ENCODE measurements at regions not wholly inside any gene's neighbourhood (a gene's known extent, or its start where the extent isn't known, plus 50 kb on each side); places are given as distances from the start of the nearest gene placed in this dataset.

DNA sequence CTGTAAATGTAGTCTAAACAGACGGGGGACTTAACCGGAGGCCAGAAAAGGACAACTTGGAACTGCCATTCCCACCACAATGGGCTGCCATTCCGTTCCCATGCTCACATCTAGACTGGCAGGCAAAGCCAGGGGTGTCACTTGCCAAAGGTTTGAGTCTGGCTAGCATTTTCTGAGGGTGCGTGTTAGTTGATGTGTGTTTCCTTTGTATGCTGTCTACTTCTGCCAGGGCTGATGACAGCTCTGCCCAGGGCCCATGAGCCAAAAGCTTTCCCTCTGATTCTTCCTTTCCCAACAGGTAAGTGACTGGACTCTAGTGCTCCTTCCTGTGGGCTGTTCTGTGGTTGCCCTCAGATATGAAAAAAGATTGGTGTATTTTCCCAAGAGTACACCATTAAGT lies 68.0 kb downstream of the ZNF608 start:
- no peaks in the 10 kb centered on the region for H3K9me3 ChIP-seq
- H3K4me1 ChIP-seq, result peaks cover 5 to 54% (median 33%) of the 10 kb centered on the region in 12 donors
- TF ChIP-seq, protein P1, sequence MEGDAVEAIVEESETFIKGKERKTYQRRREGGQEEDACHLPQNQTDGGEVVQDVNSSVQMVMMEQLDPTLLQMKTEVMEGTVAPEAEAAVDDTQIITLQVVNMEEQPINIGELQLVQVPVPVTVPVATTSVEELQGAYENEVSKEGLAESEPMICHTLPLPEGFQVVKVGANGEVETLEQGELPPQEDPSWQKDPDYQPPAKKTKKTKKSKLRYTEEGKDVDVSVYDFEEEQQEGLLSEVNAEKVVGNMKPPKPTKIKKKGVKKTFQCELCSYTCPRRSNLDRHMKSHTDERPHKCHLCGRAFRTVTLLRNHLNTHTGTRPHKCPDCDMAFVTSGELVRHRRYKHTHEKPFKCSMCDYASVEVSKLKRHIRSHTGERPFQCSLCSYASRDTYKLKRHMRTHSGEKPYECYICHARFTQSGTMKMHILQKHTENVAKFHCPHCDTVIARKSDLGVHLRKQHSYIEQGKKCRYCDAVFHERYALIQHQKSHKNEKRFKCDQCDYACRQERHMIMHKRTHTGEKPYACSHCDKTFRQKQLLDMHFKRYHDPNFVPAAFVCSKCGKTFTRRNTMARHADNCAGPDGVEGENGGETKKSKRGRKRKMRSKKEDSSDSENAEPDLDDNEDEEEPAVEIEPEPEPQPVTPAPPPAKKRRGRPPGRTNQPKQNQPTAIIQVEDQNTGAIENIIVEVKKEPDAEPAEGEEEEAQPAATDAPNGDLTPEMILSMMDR (IDR thresholded peaks at IDR 0.05), result no peak
- no peak for TF ChIP-seq POLR2A (IDR thresholded peaks at IDR 0.05)
- intact Hi-C loops (cut with DNase I), result no loop called here
- ATAC-seq, result peak; percentile 70 to 88 (median 80)
- no peak overlapping the region for H3K4me3 ChIP-seq
- H3K36me3 ChIP-seq, result no peaks in the 10 kb centered on the region
- H3K27me3 ChIP-seq, result no peaks in the 10 kb centered on the region
- 52 to 63% (median 56%) methylated on average over 4 of the region's 4 CpGs for WGBS, 4 donors
- H3K27ac ChIP-seq, result peak overlapping the region in 9 of 12 donors; percentile 17 to 71 (median 51)
- DNase-seq, result peak in 4 of 5 donors; percentile 30 to 61 (median 50)

DNA sequence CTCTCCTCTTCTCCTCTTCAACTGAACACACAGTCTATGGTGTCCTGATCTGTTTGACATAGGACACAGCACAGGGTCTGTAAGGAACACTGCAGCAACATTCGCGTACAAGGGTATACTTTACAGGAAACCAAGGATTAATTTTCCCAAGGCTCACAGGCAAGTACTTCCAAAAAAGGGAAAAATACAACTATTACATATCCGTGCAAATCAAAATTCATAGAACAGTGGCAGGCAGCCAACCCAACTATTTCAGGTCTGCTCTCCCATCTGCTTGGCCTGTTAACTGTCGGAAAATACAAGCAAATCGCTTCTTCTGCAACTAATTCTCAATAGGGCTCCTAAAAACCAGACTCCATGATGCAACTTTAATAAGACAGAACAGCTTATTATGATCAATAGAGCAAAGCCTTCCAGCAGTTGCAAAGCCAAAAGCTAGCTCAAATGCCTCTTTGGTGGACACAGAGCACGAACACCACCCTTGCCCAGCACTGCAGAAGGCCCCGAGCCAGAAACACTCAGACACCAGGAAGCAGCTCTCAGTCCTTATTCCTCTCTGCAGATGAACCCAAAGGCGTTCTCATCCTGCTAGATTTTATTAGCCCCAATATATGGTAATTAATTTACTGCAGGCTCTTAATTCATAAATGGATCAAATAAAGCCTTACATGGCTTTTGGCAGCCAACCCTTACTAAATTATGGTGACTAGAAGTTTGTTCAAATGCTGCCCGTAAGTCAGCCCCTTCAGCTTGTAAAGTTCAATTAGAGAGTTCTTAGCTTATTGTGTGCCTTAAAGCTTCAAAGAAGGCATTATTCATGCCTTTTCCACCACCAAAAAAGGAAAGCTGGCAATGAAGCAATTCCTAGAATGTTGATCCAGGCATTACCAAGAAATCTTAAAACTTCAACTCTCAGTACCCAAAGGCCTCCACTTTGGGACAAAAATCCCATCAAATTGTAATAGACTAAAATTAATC lies 68.8 kb downstream of the ZNF608 start:
- DNase-seq, result peak in 3 of 5 donors; percentile 36 to 48 (median 44)
- TF ChIP-seq, protein P1 (IDR thresholded peaks at IDR 0.05), result no peak
- no peak for TF ChIP-seq POLR2A (IDR thresholded peaks at IDR 0.05)
- Histone ChIP-seq H3K36me3 (no peaks in the 10 kb centered on the region), H3K27ac (peak overlapping the region in 10 of 12 donors; percentile 17 to 71 (median 52)), H3K27me3 (no peaks in the 10 kb centered on the region), H3K4me3 (no peak overlapping the region), H3K9me3 (no peaks in the 10 kb centered on the region), H3K4me1 (peaks cover 5 to 58% (median 33%) of the 10 kb centered on the region in 12 donors)
- intact Hi-C loops (cut with DNase I), result no loop called here
- ATAC-seq, result peak; percentile 56 to 64 (median 58)
- WGBS, 4 donors, result 39 to 56% (median 42%) methylated on average over 9 of the region's 9 CpGs

DNA sequence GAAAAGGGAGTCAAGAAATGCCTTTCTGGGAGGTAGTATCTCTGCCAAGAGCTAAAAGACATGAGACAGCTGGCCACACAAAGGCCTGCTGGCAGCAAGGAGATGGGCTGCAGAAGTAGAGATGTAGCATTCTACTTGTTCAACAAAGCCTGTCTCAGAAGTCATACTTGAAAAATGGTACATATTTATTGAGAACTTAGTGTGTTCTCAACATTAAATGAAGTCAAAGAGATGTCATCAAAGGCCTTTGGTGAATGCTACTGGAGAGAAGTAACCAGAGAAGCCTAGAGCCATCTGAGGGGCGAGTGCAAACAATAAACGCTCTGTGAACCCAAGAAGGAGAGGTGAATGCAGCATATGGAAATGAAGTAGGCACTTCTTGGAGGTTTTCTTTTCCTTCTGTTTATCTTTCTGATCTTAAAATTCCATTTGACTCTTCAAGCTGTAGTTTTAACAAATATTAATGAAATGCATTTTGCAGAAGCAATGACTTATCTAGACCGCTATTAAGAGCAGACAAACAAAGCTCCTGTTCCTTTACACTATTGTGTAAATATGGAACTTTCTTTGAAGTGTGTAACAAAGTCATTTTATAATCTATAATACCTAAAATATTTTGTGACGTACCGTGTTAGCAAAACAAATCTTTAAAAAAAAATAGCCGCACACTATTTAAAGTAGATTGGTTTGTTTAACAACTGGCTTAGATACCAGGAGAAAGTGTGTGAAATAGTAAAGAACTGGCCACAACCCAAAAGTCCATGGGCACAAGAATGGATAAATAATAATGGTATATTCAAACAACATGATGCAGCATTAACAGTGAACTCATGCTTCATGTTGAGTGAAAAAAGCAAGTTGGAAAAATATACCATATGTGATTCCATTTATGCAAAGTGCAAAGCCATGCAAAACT lies 70.2 kb downstream of the ZNF608 start:
- TF ChIP-seq POLR2A (IDR thresholded peaks at IDR 0.05), result no peak
- TF ChIP-seq, protein P1 (IDR thresholded peaks at IDR 0.05), result no peak
- no peak overlapping the region for H3K4me3 ChIP-seq
- ATAC-seq, result no peak
- H3K9me3 ChIP-seq, result no peaks in the 10 kb centered on the region
- intact Hi-C loops (cut with DNase I), result no loop called here
- no peaks in the 10 kb centered on the region for H3K36me3 ChIP-seq
- no peaks in the 10 kb centered on the region for H3K27me3 ChIP-seq
- no peak for DNase-seq
- 93 to 95% (median 94%) methylated on average over 6 of the region's 6 CpGs for WGBS, 4 donors
- H3K27ac ChIP-seq, result peak overlapping the region in 6 of 12 donors; percentile 17 to 61 (median 47)
- peaks cover 5 to 73% (median 33%) of the 10 kb centered on the region in 12 donors for H3K4me1 ChIP-seq
